CD4-positive, alpha-beta T cell (primary cell): ENCODE measurements at regions not wholly inside any gene's neighbourhood (a gene's known extent, or its start where the extent isn't known, plus 50 kb on each side); places are given as distances from the start of the nearest gene placed in this dataset.

Source experiments
- ATAC-seq: fragments of 200-7000 bp; cut with Tn5 transposase; one replicate; pipeline ENCODE4 v1.10.0; 2022; ENCODE audit warnings: mild to moderate bottlenecking; ENCODE audit not compliant: poor library complexity
- CTCF ChIA-PET: fragments of 350-600 bp; sonication (Branson Sonifier 250); formaldehyde crosslinking; loops from one replicate; lab custom pipeline; 2021; ENCODE audit warnings: antibody characterized with exemption, inconsistent platforms; lab: Charles Lee
- POLR2A ChIA-PET: fragments of 350-600 bp; sonication (Branson Sonifier 250); formaldehyde crosslinking; loops from one replicate; lab custom pipeline; 2021; ENCODE audit warnings: antibody characterized with exemption, inconsistent platforms; lab: Charles Lee
- DNase-seq, 14 experiments: peaks; one replicate each; pipeline ENCODE4 v3.0.0-alpha.2; 2013 to 2020; ENCODE audit warnings: mixed read lengths in 2 of 14
- H3K27ac ChIP-seq, 2 donors: one replicate each; pipeline versions ENCODE4 v1.5.1 to v1.7.0; 2013; ENCODE audit warnings: low read length in 2 of 2, low read depth in 1 of 2, mild to moderate bottlenecking in 1 of 2
- H3K27me3 ChIP-seq, 2 experiments: 1 replicate in 1 of 2; 2 replicates in 1 of 2; pipeline versions ENCODE4 v1.6.1 to v1.7.0; 2013; ENCODE audit warnings: low read length in 2 of 2, control low read depth in 1 of 2, mild to moderate bottlenecking in 1 of 2, moderate library complexity in 1 of 2; ENCODE audit not compliant: insufficient read depth in 2 of 2, control insufficient read depth in 1 of 2
- H3K36me3 ChIP-seq: one replicate; pipeline ENCODE4 v1.6.1; 2013; ENCODE audit warnings: low read length, control low read depth; ENCODE audit not compliant: insufficient read depth
- H3K4me1 ChIP-seq: one replicate; pipeline ENCODE4 v1.6.1; 2013; ENCODE audit warnings: low read length, control low read depth; ENCODE audit not compliant: insufficient read depth
- H3K4me3 ChIP-seq: one replicate; pipeline ENCODE4 v1.5.1; 2013; ENCODE audit warnings: mild to moderate bottlenecking, low read length, moderate library complexity
- H3K9me3 ChIP-seq, 2 experiments: 1 replicate in 1 of 2; 2 replicates in 1 of 2; pipeline versions ENCODE4 v1.6.1 to v1.7.0; 2013; ENCODE audit warnings: low read length in 2 of 2, mild to moderate bottlenecking in 2 of 2, control low read depth in 1 of 2, moderate library complexity in 1 of 2; ENCODE audit not compliant: control insufficient read depth in 1 of 2, insufficient read depth in 1 of 2
- H3K27ac Mint-ChIP-seq: one replicate; pipeline ENCODE4 v1.8.0; 2020; ENCODE audit warnings: mixed read lengths
- H3K27me3 Mint-ChIP-seq: one replicate; pipeline ENCODE4 v1.8.0; 2021; ENCODE audit warnings: mixed read lengths
- H3K36me3 Mint-ChIP-seq: one replicate; pipeline ENCODE4 v1.8.0; 2021; ENCODE audit warnings: low read depth, mixed read lengths
- H3K4me1 Mint-ChIP-seq: one replicate; pipeline ENCODE4 v1.8.0; 2021; ENCODE audit warnings: low read depth, mixed read lengths
- H3K4me3 Mint-ChIP-seq: one replicate; pipeline ENCODE4 v1.8.0; 2020; ENCODE audit warnings: mild to moderate bottlenecking, mixed read lengths
- H3K9me3 Mint-ChIP-seq: one replicate; pipeline ENCODE4 v1.8.0; 2020; ENCODE audit warnings: mixed read lengths
- intact Hi-C, 2 experiments: fragments of 100-400 bp; cut with DNase I in 1 of 2; cut with micrococcal nuclease in 1 of 2; formaldehyde crosslinking; loops; one replicate each; pipeline versions ENCODE4 v1.15.1 to v1.9.0; 2023 to 2025; cut with DNase I, micrococcal nuclease
- TF ChIP-seq, protein P1 (sequence below): fragments of 200-600 bp; IDR thresholded peaks from one replicate; pipeline ENCODE4 v1.8.0; 2022; ENCODE audit warnings: antibody characterized with exemption, mild to moderate bottlenecking

DNA sequence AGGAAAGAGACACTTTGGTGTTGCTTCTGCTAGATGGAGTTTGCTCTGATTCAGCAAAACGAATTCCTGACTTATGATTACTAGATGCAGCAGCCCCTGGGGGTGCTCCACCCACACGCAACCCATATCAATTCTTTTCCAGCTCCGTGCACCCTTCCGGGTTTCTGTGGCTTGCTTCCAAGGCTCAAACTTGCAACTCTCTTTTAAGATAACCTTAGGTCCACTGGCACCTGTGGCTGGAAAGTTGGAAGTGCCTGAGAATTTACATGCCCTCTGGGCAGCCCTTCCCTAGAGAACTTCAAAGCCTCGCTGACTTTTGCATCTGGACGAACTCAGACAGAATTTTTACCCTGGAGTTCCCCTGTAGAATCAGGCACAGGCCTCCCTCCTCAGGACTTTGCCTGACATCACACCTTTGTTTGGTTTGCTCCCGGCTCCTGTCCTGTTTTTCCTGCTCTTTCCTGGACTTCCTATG, 224.9 kb downstream of the SNX18 start:
- intact Hi-C loops = loop anchor here in 1 of 2 experiments (10.0 kb wide), 1 partner anchor 428 kb away; the partner anchor contains the start of gene ARL15
- Mint-ChIP-seq H3K4me1 (peaks cover 19% of the 10 kb centered on the region), H3K27me3 (no peaks in the 10 kb centered on the region), H3K4me3 (no peak overlapping the region), H3K36me3 (no peaks in the 10 kb centered on the region), H3K27ac (no peak overlapping the region), H3K9me3 (no peaks in the 10 kb centered on the region)
- Histone ChIP-seq H3K36me3 (no peaks in the 10 kb centered on the region), H3K4me3 (no peak overlapping the region), H3K9me3 (no peaks in the 10 kb centered on the region), H3K4me1 (peaks cover 37% of the 10 kb centered on the region), H3K27me3 (no peaks in the 10 kb centered on the region), H3K27ac (no peak overlapping the region)
- CTCF ChIA-PET = no interaction called here
- no peak for ATAC-seq
- TF ChIP-seq, protein P1, sequence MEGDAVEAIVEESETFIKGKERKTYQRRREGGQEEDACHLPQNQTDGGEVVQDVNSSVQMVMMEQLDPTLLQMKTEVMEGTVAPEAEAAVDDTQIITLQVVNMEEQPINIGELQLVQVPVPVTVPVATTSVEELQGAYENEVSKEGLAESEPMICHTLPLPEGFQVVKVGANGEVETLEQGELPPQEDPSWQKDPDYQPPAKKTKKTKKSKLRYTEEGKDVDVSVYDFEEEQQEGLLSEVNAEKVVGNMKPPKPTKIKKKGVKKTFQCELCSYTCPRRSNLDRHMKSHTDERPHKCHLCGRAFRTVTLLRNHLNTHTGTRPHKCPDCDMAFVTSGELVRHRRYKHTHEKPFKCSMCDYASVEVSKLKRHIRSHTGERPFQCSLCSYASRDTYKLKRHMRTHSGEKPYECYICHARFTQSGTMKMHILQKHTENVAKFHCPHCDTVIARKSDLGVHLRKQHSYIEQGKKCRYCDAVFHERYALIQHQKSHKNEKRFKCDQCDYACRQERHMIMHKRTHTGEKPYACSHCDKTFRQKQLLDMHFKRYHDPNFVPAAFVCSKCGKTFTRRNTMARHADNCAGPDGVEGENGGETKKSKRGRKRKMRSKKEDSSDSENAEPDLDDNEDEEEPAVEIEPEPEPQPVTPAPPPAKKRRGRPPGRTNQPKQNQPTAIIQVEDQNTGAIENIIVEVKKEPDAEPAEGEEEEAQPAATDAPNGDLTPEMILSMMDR = no peak
- POLR2A ChIA-PET = no interaction called here
- no peak for DNase-seq

DNA sequence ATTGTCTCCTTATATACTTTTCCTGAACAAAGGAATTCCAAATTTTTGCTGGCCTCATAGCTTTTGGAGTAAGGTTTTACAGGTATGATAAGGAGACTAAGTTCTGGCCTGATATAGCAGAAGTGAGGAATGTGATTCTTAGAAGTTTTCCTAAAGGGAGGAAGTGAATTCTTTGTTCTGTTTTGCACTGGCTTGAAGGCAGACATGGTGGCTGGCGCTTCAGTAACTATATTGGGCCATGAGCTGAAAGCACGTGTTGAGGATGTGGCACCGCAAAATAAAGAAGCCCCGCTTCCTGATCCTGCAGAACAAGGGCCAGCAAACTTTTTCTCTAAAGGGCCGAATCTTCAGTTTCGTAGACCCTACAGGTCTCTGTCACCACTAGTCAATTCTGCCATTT, 224.2 kb downstream of the SNX18 start:
- Histone ChIP-seq H3K27ac (no peak overlapping the region), H3K9me3 (no peaks in the 10 kb centered on the region), H3K27me3 (no peaks in the 10 kb centered on the region), H3K4me3 (no peak overlapping the region), H3K36me3 (no peaks in the 10 kb centered on the region), H3K4me1 (peaks cover 37% of the 10 kb centered on the region)
- POLR2A ChIA-PET = interaction anchor here (0.5 kb wide), 1 partner anchor 10 kb away, joined by 3 read pairs; no protein-coding TSS in a partner anchor
- no peak for DNase-seq
- no peaks in the 10 kb centered on the region for H3K27me3 Mint-ChIP-seq
- H3K9me3 Mint-ChIP-seq = no peaks in the 10 kb centered on the region
- CTCF ChIA-PET = no interaction called here
- H3K27ac Mint-ChIP-seq = no peak overlapping the region
- no peak for ATAC-seq
- no peaks in the 10 kb centered on the region for H3K36me3 Mint-ChIP-seq
- no peak overlapping the region for H3K4me3 Mint-ChIP-seq
- TF ChIP-seq, protein P1 = no peak
- peaks cover 19% of the 10 kb centered on the region for H3K4me1 Mint-ChIP-seq
- intact Hi-C loops = loop anchor here in 1 of 2 experiments (10.0 kb wide), 1 partner anchor 427 kb away; the partner anchor contains the start of gene ARL15

DNA sequence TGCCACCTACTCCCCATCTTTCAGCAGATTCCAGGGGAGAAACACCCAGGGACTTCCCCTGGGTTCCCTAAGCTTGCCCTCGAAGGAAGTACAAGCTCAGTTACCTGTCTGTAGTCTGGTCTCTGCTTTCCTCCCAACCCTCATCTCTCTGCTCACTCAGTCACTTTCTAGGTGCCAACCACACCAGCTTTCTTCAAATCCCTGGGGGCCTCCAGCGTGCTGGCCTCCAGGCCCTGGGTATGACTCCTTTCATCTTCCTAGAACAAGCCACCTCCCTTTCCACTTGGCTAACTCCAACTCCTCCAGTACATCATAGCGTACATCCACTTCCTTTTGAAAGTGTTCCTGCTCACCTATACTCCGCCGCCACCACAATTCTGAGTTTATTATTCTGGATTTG, 222.6 kb downstream of the SNX18 start:
- Histone ChIP-seq H3K27ac (no peak overlapping the region), H3K4me1 (peaks cover 29% of the 10 kb centered on the region), H3K4me3 (no peak overlapping the region), H3K9me3 (no peaks in the 10 kb centered on the region), H3K36me3 (no peaks in the 10 kb centered on the region), H3K27me3 (no peaks in the 10 kb centered on the region)
- peaks cover 17% of the 10 kb centered on the region for H3K4me1 Mint-ChIP-seq
- no peaks in the 10 kb centered on the region for H3K36me3 Mint-ChIP-seq
- no peaks in the 10 kb centered on the region for H3K9me3 Mint-ChIP-seq
- DNase-seq (no peak), ATAC-seq (no peak)
- no peak overlapping the region for H3K4me3 Mint-ChIP-seq
- POLR2A ChIA-PET = interaction anchor here (1.2 kb wide), 1 partner anchor 93 kb away, joined by 3 read pairs; no protein-coding TSS in a partner anchor
- H3K27me3 Mint-ChIP-seq = no peaks in the 10 kb centered on the region
- TF ChIP-seq, protein P1 = no peak
- no peak overlapping the region for H3K27ac Mint-ChIP-seq
- CTCF ChIA-PET = no interaction called here
- intact Hi-C loops = loop anchor here in 1 of 2 experiments (10.0 kb wide), 1 partner anchor 425 kb away; the partner anchor contains the start of gene ARL15
